WTC11 (cell line): ENCODE measurements at regions not wholly inside any gene's neighbourhood (a gene's known extent, or its start where the extent isn't known, plus 50 kb on each side); places are given as distances from the start of the nearest gene placed in this dataset.

Experiments used
- ATF3 ChIP-seq: sonication (generic); formaldehyde crosslinking; conservative IDR thresholded peaks from 2 replicates; pipeline ENCODE4 v1.8.1; 2022; ENCODE audit warnings: mild to moderate bottlenecking, missing genetic modification reagents
- CDX4 ChIP-seq: fragments of 250-450 bp; sonication (Bioruptor Pico); IDR thresholded peaks from 2 replicates; pipeline ENCODE4 v1.9.0; 2021; ENCODE audit warnings: moderate library complexity, mild to moderate bottlenecking, inconsistent platforms, borderline replicate concordance
- CREM ChIP-seq: sonication (generic); formaldehyde crosslinking; IDR thresholded peaks from 2 replicates; pipeline ENCODE4 v1.8.1; 2022; ENCODE audit warnings: mild to moderate bottlenecking, missing genetic modification reagents, moderate library complexity
- CTCF ChIP-seq: fragments of 200-600 bp; IDR thresholded peaks from 2 replicates; pipeline ENCODE4 v1.8.0; 2022; ENCODE audit warnings: antibody characterized with exemption
- NR3C1 ChIP-seq: sonication (generic); formaldehyde crosslinking; conservative IDR thresholded peaks from 2 replicates; pipeline ENCODE4 v1.8.1; 2023; ENCODE audit warnings: low read depth, mild to moderate bottlenecking, missing genetic modification reagents
- ZNF281 ChIP-seq: sonication (generic); formaldehyde crosslinking; IDR thresholded peaks from 2 replicates; pipeline ENCODE4 v1.8.0; 2023; ENCODE audit warnings: mild to moderate bottlenecking, missing genetic modification reagents

- TF ChIP-seq ZNF281 (CRISPR knock-in tag) (no peak), CTCF (no peak), CREM (CRISPR knock-in tag) (no peak), NR3C1 (no peak), ATF3 (CRISPR knock-in tag) (no peak), CDX4 (no peak)
Observed at GRCh38 chr1:37250371-37250770, 216.1 kb upstream of the GRIK3 start.
